GM18858 (cell line): ENCODE measurements at regions not wholly inside any gene's neighbourhood (a gene's known extent, or its start where the extent isn't known, plus 50 kb on each side); places are given as distances from the start of the nearest gene placed in this dataset.

Experiments
- ATAC-seq: cut with Tn5 transposase; IDR thresholded peaks from one replicate; pipeline ENCODE4 v1.9.1; 2021; ENCODE audit not compliant: unreplicated experiment

DNA sequence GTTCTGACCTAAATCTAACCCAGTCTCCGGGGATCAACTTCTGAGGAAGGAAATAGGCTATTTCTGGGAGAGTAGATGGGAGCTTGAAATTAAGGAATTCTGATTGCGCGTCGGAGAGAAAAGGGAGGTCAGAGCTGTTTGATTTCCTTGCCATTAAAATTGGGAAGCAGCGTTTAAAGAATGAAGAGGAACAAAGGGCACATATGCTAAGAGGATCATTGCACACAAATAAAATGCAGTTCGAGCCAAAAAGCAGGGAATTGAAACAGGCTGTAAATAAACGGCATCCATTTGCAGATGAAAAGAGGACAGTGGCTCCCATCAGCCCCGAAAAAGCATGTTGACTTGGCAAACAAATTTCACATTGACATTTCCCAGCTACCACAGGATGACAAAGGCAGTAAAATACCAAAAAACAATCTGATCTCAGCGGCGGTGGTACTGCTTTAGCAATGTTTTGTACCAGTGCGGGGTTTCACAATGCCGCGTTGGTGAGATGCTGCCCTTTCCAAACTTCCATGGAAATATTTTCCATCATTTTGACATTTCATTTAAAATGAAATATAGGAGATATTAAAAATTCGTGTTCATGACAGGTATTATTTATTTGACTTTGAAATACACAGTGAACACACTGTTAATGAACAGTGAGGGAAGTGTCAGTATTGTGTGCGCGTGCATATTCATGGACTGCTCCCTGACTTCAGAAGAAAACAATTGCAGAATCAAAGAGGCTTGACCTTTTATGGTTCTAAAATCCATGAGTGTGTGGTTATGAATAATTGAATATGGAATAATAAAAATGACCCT, 108.8 kb downstream of the SQOR start:
- no peak for ATAC-seq

DNA sequence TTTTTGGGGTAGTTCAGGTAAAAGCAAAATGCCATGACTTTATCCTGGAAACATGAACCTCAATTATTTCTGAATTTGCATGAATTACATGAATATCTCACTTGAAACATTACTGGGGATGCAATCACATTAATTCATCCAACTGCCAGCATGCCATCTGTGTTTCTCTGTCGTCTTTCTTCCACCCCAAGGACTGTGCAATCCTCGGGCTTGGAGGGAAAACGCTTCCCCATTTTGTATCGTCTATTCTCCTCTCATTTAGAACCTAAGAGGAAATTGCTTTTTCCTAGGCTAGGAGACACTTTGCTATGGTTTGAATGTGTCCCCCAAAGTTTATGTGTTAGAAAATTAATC, 109.4 kb downstream of the SQOR start:
- ATAC-seq: no peak

- no peak for ATAC-seq
Measured at GRCh38 chr15:45747426-45747825, 112.6 kb downstream of the SQOR start.

- ATAC-seq: no peak
Measured at GRCh38 chr15:45751629-45752028, 116.8 kb downstream of the SQOR start.

GRCh38 chr15:45759936-45760335, 125.1 kb downstream of the SQOR start:
- ATAC-seq: no peak

DNA sequence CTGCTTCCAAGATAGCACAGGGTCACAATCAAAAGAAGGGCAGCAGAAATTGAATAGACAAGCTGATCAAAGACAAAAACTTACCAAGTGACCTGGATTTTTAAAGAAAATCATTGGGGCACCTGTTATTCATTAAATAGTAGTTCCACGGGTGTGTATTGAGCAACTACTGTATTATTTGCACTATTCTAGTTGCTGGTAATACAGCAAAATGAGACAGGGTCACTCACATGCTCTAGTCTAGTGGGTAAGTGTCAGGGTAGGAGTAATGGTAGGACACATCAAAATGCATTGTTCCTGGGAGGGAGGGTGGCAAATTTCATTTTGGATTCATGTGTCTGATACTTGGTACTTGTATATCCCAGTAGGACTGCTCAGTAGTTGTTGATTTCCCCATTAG, 127.9 kb downstream of the SQOR start:
- ATAC-seq: no peak

DNA sequence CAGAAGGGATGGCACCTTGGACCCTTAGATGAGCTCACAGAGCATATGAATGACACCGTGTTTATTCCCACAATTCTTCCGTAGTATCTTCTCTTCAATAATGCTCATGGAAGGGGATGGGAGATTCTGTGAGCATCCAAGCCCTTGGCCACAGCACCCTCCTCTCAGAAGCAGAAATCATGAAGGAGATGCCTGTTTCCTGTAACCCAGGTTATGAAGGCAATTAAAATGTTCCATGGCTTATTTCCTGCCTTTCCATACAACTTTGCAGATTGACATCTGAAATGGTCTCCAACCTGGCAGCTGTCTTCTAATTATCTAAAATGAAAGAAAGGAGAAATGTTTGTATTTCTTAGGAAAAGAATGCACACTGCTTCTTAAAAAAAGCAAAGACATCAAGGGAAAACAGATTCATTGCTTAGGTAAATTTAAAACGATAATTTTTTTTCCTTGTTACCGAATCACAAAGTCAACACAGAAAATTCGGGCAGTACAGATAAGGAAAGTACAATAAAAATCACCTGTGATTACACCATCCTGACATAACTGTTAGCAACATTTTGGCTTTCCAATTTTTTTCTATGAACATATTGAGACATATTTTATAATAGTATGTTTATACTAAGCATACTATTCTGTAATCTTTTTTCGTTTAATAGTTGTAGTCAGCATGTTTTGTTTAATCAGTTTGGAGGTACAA, 128.5 kb downstream of the SQOR start:
- ATAC-seq: no peak

DNA sequence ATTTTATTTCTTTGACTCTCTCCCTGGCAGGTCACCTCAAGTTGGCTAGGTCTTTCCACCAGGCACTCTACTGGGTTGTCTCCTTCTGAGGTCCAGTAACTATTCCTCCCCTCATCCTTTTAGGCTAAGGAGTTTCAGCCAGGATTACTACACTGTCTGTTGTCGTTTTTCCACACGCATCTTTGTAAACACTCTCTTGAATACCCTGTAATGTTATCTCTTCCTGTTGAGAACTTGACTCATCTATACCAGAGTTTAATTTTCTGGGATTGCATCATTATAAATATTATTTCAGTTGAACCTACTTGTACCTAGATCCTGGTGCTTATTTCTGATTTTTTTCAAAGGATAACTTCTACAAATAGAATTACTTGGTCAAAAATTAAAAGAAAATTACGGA, 138.3 kb downstream of the SQOR start:
- no peak for ATAC-seq

- no peak for ATAC-seq
Measured at GRCh38 chr15:45776772-45777171, 141.9 kb downstream of the SQOR start.

- no peak for ATAC-seq
Measured at GRCh38 chr15:45777781-45778180, 143.0 kb downstream of the SQOR start.

GRCh38 chr15:45780352-45780751, 145.5 kb downstream of the SQOR start:
- no peak for ATAC-seq

DNA sequence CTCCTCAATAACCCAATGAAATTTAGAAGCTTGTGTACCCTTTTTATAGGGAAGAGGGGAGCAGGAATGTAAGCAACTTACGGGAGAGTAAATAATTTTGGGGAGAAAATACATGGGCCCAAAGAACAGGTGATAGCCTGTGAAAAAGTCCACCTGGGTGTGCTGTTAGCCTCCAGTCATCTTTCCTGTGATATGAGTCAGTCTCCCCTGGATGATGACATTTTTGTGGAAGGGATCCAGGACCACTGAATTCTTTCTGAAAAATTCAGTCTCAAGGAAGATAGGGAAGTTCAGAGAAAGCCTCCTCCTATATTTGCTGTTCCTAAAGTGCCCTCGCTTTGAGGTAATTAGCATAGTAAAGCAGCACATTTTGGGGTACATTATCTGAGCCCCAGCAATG, 149.8 kb downstream of the SQOR start:
- no peak for ATAC-seq

- ATAC-seq: no peak
Measured at GRCh38 chr15:45785897-45786296, 151.1 kb downstream of the SQOR start.

GRCh38 chr15:45790325-45790943, 155.6 kb downstream of the SQOR start:
- peak; percentile 44 for ATAC-seq

- no peak for ATAC-seq
Measured at GRCh38 chr15:45794304-45794703, 159.5 kb downstream of the SQOR start.

DNA sequence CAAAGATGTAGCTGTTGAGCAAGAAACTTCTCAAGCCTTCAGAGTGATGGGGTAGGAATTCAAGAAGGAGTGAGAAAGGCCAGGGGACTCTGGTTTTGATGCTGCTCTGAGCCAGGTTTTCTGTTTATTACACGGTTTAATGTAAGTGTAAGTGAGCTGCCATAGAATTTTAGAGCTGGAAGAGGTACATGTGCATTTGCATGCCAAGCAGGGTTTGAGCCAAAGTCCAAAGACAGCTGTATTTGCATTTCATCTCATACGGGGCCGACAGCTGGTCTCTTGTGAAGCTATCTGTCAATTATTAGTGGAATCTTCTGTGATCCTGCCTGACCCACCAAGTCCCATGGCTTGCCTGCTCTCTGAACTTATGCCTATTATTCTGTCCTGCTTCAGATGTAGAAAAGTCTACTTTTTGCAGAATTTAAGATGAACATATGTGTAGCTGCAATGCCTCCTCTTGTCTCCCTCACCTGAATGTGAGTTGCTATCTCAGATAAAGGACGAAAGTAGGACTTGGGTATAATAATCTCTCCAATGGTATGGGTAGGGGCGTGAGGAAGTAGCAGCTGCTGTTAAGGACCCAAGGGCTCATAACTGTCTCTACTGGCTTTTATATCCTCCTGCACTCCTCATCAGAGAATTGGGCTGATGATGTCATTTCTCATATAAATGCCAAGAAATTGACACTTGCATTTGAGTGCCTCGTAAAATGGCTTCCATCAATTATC, 160.0 kb downstream of the SQOR start:
- no peak for ATAC-seq

GRCh38 chr15:45795440-45796069, 160.7 kb downstream of the SQOR start:
- ATAC-seq: peak; percentile 30

- no peak for ATAC-seq
Measured at GRCh38 chr15:45796433-45796832, 161.6 kb downstream of the SQOR start.

GRCh38 chr15:45799508-45799907, 164.7 kb downstream of the SQOR start:
- peak; percentile 59 for ATAC-seq

- no peak for ATAC-seq
Measured at GRCh38 chr15:45801543-45801942, 166.7 kb downstream of the SQOR start.

GRCh38 chr15:45802140-45802539, 167.3 kb downstream of the SQOR start:
- ATAC-seq: no peak
